AG04450 (cell line): ENCODE measurements at regions not wholly inside any gene's neighbourhood (a gene's known extent, or its start where the extent isn't known, plus 50 kb on each side); places are given as distances from the start of the nearest gene placed in this dataset.
"Not testable (repeated sequence)": the region's sequence is repeated elsewhere in the genome, so short reads cannot be mapped to it uniquely, and the experiment has no call there.

ENCODE experiments used
- CTCF ChIA-PET: fragments of 300-600, 350-600 bp; formaldehyde crosslinking; extraction: SDS; loops from one replicate; lab custom pipeline; 2022; ENCODE audit warnings: antibody characterized with exemption, inconsistent platforms; lab: Charles Lee
- POLR2A ChIA-PET: fragments of 350-600 bp; formaldehyde crosslinking; extraction: SDS; loops from one replicate; lab custom pipeline; 2021; ENCODE audit warnings: antibody characterized with exemption, inconsistent platforms; lab: Yijun Ruan, JAX
- DNase-seq: peaks from one replicate; pipeline ENCODE4 v3.0.0-alpha.2; 2011; ENCODE audit warnings: low read depth, low spot score
- H3K27ac ChIP-seq: one replicate; pipeline ENCODE4 v1.5.1; 2012; ENCODE audit warnings: low read depth, low read length, control low read depth
- H3K27me3 ChIP-seq: one replicate; pipeline ENCODE4 v1.6.0; 2012; ENCODE audit warnings: low read length; ENCODE audit not compliant: control insufficient read depth, insufficient read depth
- H3K4me3 ChIP-seq: 2 replicates; pipeline ENCODE4 v1.5.1; 2011; ENCODE audit warnings: mild to moderate bottlenecking, low read depth, low read length, control low read depth
- H3K9me3 ChIP-seq: 2 replicates; pipeline ENCODE4 v1.5.1; 2012; ENCODE audit warnings: low read length; ENCODE audit not compliant: control insufficient read depth, insufficient read depth
- TF ChIP-seq, protein P1 (sequence below): IDR thresholded peaks from 2 replicates; pipeline ENCODE4 v1.5.1; 2011; ENCODE audit warnings: low read depth, low read length, control low read depth, inconsistent platforms

DNA sequence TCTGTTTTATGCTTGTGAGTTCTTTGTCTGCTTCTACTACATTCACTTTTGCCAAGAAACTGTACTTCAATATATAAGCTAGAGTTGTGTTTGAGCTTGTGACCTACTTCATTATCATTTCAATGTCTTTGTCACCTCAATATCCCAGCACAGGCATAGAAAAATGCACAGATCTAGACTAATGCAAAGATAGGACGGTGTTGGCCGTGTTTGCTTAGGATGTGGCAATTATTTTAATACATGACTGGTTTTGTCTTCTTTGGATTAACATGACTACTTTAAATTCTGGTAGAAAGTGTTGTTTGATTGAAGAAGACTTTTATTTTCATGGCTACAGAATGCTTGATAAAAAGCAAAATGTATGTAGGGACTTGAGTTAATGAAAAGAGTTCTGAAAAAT, 1075.0 kb upstream of the GJE1 start:
- H3K9me3 ChIP-seq = no peaks in the 10 kb centered on the region
- ChIA-PET CTCF (interaction anchor here (0.6 kb wide), 1 partner anchor 1115 kb away, joined by 3 read pairs; no protein-coding TSS in a partner anchor), POLR2A (no interaction called here)
- TF ChIP-seq, protein P1, sequence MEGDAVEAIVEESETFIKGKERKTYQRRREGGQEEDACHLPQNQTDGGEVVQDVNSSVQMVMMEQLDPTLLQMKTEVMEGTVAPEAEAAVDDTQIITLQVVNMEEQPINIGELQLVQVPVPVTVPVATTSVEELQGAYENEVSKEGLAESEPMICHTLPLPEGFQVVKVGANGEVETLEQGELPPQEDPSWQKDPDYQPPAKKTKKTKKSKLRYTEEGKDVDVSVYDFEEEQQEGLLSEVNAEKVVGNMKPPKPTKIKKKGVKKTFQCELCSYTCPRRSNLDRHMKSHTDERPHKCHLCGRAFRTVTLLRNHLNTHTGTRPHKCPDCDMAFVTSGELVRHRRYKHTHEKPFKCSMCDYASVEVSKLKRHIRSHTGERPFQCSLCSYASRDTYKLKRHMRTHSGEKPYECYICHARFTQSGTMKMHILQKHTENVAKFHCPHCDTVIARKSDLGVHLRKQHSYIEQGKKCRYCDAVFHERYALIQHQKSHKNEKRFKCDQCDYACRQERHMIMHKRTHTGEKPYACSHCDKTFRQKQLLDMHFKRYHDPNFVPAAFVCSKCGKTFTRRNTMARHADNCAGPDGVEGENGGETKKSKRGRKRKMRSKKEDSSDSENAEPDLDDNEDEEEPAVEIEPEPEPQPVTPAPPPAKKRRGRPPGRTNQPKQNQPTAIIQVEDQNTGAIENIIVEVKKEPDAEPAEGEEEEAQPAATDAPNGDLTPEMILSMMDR = no peak
- DNase-seq = no peak
- H3K4me3 ChIP-seq = no peak overlapping the region
- no peak overlapping the region for H3K27ac ChIP-seq
- no peaks in the 10 kb centered on the region for H3K27me3 ChIP-seq

DNA sequence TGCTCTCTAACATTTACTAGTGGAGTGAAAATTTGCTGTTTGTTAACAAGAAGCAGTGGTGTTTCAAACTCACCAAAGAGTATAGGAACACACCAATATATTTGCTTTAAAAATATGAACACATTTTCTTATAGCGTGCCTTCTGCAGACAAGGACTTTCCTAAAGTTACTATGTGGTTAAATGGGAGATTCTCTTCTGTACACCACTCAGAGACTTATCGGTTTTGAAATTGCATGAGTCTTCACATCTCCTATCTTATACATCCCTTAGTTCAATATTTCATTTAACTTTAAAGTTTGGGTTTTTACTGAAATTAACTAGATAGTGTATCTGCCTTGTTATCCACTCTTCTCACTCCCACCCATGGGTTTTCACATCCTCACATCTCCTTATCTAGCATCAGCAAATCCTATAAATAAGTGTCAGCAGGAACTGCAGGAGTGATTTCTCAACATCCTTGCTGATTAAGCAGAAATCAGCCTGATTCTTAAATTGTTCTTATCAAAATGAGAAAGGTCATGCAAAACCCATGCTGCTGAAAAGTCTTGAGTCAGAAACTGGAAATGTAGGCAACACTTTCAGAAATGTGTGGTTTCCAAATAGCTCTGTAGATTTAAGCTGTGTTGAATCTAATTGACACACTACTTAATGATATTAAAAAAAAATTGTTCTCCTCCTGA, 1075.6 kb upstream of the GJE1 start:
- DNase-seq = no peak
- H3K27ac ChIP-seq = no peak overlapping the region
- TF ChIP-seq, protein P1 = no peak
- H3K9me3 ChIP-seq = no peaks in the 10 kb centered on the region
- no peak overlapping the region for H3K4me3 ChIP-seq
- POLR2A ChIA-PET = no interaction called here
- CTCF ChIA-PET = no interaction called here
- no peaks in the 10 kb centered on the region for H3K27me3 ChIP-seq

DNA sequence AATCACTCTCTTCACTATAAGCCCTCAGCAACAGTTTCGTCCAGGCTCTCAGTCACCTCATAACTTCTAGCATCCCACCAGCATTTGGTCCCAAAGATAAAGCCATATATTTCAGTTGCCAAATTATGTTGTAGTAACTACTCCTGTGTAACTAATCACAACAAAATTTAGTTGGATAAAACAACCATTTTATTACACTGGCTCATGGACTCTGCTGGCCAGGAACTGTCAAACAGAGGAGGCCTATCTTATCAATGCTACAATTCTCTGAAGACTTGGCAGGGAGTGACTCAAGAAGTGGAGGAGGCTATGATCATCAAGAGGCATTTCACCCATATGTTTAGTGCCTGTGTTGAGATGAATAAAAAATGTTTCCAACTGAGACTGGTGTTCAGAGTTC, 1082.3 kb upstream of the GJE1 start:
- Histone ChIP-seq H3K27ac (no peak overlapping the region), H3K9me3 (peaks cover 3% of the 10 kb centered on the region), H3K27me3 (no peaks in the 10 kb centered on the region), H3K4me3 (no peak overlapping the region)
- CTCF ChIA-PET = no interaction called here
- POLR2A ChIA-PET = no interaction called here
- TF ChIP-seq, protein P1 = no peak
- DNase-seq = no peak

DNA sequence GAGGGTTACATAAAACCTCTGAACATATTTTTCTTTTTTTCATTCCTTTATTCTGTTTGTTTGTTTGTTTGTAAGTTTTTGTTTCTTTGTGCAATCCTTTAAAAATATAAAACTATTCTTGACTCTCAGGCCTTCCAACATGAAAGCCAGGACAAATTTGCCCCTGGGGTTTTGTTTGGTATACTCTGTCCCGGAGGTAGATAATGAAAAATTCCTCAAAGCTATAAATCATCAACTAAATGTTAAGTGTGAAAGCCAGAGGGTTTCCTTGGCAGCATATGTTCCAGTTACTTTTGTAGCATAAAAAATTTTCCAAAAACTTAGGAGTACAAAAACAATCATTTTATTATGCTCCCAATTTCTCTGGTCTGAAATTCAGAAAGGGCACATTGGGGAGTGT, 1084.3 kb upstream of the GJE1 start:
- H3K9me3 ChIP-seq = peaks cover 3% of the 10 kb centered on the region
- ChIA-PET POLR2A (no interaction called here), CTCF (no interaction called here)
- no peak overlapping the region for H3K27ac ChIP-seq
- H3K27me3 ChIP-seq = no peaks in the 10 kb centered on the region
- TF ChIP-seq, protein P1 = no peak
- H3K4me3 ChIP-seq = no peak overlapping the region
- DNase-seq = no peak

DNA sequence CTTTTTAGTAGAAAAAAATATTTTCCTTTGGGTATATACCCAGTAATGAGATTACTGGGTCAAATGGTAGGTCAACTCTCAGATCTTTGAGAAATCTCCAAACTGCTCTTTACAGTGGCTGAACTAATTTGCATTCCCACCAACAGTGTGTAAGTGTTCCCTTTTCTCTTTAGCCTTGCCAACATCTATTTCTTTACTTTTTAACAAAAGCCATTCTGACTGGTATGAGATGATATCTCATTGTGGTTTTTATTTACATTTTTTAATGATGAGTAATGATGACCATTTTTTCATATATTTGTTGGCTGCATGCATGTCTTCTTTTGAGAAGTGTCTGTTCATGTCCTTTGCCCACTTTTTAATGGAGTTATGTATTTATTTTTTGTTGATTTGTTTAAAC, 1086.2 kb upstream of the GJE1 start:
- CTCF ChIA-PET, DNase-seq, H3K27me3 ChIP-seq, H3K9me3 ChIP-seq, H3K4me3 ChIP-seq, H3K27ac ChIP-seq, POLR2A ChIA-PET: not testable (repeated sequence)
